HG02970 (cell line): ENCODE measurements at regions not wholly inside any gene's neighbourhood (a gene's known extent, or its start where the extent isn't known, plus 50 kb on each side); places are given as distances from the start of the nearest gene placed in this dataset.
"Not testable (repeated sequence)": the region's sequence is repeated elsewhere in the genome, so short reads cannot be mapped to it uniquely, and the experiment has no call there.

Experiments
- ATAC-seq: cut with Tn5 transposase; IDR thresholded peaks from one replicate; pipeline ENCODE4 v1.9.1; 2021; ENCODE audit warnings: mild to moderate bottlenecking, moderate library complexity, moderate number of reproducible peaks; ENCODE audit not compliant: unreplicated experiment, low FRiP score

DNA sequence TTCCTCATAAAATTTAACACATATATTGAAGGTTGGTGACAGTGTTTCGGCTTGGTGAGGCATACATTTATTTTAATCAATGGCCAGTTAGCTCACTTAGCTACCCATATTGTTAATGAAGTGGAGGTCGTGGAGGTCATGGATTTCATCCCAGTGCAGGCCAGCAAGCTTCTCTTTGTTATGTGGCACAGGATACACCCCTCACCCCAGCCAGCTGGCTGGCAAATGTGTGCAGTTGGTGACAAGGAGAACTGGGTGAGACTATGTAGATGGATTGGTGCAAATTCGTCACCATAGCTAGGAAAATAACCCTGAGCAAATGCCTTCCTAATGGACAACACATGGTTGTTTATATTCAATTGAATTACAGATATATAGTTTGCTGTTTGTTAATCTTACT, 50.5 kb upstream of the FOXP2 start:
- ATAC-seq, result no peak

- ATAC-seq, result no peak
Measured at GRCh38 chr7:114363292-114363691, 51.3 kb upstream of the FOXP2 start.

GRCh38 chr7:114358911-114359310, 55.7 kb upstream of the FOXP2 start:
- ATAC-seq, result no peak

- no peak for ATAC-seq
Measured at GRCh38 chr7:114356133-114356532, 58.5 kb upstream of the FOXP2 start.

DNA sequence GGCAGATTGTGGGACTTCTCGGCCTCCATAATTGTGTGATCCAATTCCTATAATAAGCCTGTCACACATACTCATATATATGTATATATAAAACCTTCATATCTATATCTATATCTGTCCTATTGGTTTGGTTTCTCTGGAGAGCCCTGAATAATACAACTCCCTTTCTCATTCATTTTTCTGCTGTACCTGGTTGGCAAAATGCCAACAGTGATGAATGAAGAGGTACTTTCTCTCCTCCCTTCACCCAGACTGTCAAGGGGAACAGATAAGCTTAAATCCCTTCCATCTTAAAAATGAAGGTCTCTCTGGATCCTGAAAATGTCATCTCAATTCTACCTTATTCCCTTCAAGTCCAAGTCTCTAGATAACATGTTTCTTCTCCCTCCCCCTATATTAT, 60.3 kb upstream of the FOXP2 start:
- no peak for ATAC-seq

GRCh38 chr7:114345494-114345893, 69.1 kb upstream of the FOXP2 start:
- no peak for ATAC-seq

DNA sequence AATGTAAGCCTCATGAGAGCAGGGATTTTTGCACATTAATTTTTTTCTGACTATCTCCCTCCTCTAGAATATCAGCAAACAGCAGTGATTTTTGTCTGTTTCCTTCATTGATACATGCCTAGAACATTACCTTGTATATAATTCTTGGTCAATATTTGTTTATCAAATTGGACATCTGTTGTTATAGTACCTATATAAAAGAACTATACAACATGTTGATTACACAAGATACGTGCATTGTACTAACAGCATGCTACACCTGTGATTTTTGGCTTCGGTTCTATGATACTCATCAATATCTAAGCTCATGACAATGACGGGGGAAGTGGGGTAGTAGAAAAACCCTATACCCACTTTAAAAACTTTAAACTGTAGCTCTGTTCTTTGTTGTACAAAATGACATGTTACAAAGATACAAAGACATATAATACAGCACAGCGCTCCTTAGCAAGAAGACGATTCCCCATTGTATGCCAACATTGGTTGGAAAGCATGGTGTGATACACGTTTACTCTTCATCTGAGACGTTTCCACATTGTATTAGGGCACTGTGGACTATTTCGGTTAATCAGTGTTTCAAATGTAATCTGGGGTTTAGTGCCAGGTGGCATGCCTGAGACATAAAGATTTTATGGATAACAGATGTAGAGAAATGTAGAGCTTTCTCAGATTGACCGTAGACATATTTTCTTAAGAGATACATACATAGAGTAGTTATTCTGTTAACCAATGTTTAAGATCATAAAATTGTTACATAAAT, 70.5 kb upstream of the FOXP2 start:
- no peak for ATAC-seq

- no peak for ATAC-seq
Measured at GRCh38 chr7:114342431-114343179, 72.0 kb upstream of the FOXP2 start.

GRCh38 chr7:114341648-114342047, 73.0 kb upstream of the FOXP2 start:
- no peak for ATAC-seq

DNA sequence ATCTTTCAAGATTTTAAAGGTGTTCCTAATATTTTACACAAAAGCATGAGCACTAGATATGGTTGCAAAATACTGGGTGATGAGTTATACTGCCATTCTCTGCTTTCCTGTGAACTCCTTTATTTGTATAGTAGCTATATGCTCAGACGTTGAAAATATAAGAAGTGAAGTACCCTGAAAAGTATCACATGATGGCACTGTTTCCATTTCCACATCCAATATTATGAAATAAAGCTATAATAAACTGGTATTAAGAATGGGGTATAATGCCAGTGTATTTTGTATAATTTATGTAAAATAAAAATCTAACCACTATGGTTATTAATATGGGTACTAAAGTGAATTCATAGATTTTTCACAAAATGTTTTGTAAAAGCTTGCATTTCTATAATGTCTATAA, 79.6 kb upstream of the FOXP2 start:
- no peak for ATAC-seq

- not testable (repeated sequence) for ATAC-seq
Measured at GRCh38 chr7:114329458-114329857, 85.2 kb upstream of the FOXP2 start.

- ATAC-seq, result no peak
Measured at GRCh38 chr7:114317450-114318098, 97.0 kb upstream of the FOXP2 start.

DNA sequence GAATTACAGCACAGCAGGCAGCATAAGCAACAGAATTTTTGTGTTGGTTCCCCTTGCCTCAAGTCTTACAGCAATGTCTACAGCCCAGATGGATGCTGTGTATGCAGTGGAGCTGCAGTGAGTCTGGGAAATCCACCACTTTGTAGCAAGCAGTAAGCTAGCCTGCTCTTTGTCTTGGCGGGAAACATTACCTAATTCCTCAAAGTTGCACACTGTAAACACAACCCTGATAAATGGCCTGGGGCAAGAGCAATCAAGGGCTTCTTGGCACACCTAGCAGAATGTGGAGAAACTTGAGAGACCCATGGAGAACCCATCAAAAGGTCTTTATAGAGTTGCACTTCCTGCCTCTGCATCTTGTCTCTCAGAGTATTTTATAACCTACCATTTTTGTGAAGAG, 102.0 kb upstream of the FOXP2 start:
- ATAC-seq, result no peak

DNA sequence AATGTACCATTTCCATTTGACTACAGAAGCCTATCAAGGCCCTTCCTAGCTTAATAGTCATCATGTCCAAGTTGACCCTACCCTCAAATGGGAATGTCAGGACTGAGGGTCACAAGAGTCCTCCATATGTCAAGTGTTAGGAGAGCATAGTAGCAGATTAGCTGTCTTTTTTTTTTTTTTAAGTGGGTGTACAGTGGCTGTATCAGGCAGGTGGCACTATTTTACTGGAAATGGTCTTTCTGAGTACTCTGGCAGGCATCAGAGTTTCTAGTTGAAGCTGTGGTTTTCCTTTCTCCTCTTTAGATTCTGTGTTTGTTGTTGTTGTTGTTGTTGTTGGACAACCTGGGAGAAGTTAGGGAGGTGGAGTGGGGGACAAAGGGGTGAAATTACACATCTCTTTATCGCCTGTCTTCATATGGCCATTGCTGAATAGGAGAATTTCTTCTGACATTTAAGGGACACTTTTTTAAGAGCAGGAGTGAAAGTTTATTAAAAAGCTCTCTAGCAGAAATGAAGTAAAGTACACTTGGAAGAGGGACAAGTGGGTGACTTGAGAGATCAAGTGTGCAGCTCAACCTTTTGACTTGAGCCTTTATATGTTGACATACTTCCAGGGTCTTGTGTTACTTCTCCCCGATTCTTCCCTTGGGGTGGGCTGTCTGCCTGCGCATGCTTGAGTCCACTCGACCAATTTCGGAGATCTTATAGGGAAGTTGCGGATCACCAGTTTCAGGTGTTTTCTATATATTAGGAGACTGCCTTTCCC, 104.1 kb upstream of the FOXP2 start:
- ATAC-seq, result no peak

- no peak for ATAC-seq
Measured at GRCh38 chr7:114309729-114310128, 104.9 kb upstream of the FOXP2 start.

GRCh38 chr7:114303301-114303700, 111.3 kb upstream of the FOXP2 start:
- ATAC-seq, result no peak

GRCh38 chr7:114302858-114303257, 111.8 kb upstream of the FOXP2 start:
- no peak for ATAC-seq

DNA sequence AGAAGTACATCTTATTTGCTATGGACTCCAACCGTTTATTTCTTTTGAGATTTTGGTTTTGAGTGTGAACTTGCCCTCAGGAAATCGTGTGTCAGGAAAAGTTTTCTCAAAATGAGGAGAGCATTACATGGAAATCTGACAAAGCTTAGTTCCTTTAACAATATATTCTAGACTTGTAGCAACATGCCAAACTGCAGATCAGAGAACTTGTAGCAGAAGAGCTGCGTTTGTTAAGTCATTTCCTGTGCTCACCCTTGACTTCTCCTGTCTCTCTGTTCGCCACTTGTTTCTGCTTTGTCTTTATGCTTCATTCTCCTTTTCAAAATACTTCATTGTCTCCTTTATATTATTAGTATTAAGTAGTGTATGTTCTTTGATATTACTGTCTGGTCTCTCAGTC, 116.6 kb upstream of the FOXP2 start:
- ATAC-seq, result no peak

- ATAC-seq, result no peak
Measured at GRCh38 chr7:114297121-114297520, 117.5 kb upstream of the FOXP2 start.

DNA sequence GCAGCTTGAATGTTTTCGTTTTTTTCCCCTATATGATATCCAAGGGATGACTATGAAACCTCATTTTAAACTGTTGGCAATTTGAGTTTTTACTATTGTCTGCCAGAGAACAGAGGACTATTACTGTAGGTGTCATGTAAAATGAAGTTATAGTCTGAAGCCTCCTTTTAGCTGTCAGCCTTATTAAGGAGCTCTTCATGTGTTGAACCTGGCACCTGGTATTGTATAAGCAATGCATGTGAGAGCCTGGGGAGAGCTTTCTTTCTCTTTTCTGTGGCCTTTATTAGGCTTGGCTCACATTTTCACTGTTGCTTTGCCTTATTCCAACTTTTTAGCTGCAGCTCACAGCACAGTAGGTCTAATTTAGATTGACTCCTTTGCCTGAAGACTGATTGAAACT, 119.1 kb upstream of the FOXP2 start:
- no peak for ATAC-seq

GRCh38 chr7:114294036-114294435, 120.6 kb upstream of the FOXP2 start:
- no peak for ATAC-seq
